Keratinocyte (primary cell): ENCODE measurements at regions not wholly inside any gene's neighbourhood (a gene's known extent, or its start where the extent isn't known, plus 50 kb on each side); places are given as distances from the start of the nearest gene placed in this dataset.

Source experiments
- DNase-seq: peaks from one replicate; pipeline ENCODE4 v3.0.0-alpha.2; 2011; ENCODE audit warnings: low read depth, missing footprints, low spot score
- FAIRE-seq: peaks from 2 replicates; lab custom pipeline; 2011; peaks lifted over from hg19 to GRCh38; lab: Jason Lieb, UNC
- H2AFZ ChIP-seq: 2 replicates; pipeline ENCODE4 v1.6.0; 2012; ENCODE audit warnings: low read length, control low read depth, inconsistent platforms; ENCODE audit not compliant: control insufficient read depth
- H3K27ac ChIP-seq: 2 replicates; pipeline ENCODE4 v1.5.1; 2011; ENCODE audit warnings: low read length; ENCODE audit not compliant: control insufficient read depth, insufficient read depth
- H3K27me3 ChIP-seq: 3 replicates; pipeline ENCODE4 v1.6.0; 2011; ENCODE audit warnings: low read length; ENCODE audit not compliant: control insufficient read depth, insufficient read depth; ENCODE audit errors: extremely low read depth
- H3K36me3 ChIP-seq, 2 experiments: 2 replicates in 1 of 2; 3 replicates in 1 of 2; pipeline ENCODE4 v1.5.1; 2011; ENCODE audit warnings: low read length in 2 of 2, mild to moderate bottlenecking in 1 of 2; ENCODE audit not compliant: control insufficient read depth in 2 of 2, insufficient read depth in 2 of 2; ENCODE audit errors: extremely low read depth in 1 of 2
- H3K4me1 ChIP-seq: 3 replicates; pipeline ENCODE4 v1.5.1; 2011; ENCODE audit warnings: low read length; ENCODE audit not compliant: control insufficient read depth, insufficient read depth; ENCODE audit errors: extremely low read depth
- H3K4me2 ChIP-seq: 3 replicates; pipeline ENCODE4 v1.6.0; 2011; ENCODE audit warnings: low read depth, low read length; ENCODE audit not compliant: control insufficient read depth, insufficient read depth; ENCODE audit errors: extremely low read depth
- H3K4me3 ChIP-seq, 3 experiments: fragments of 200-600 bp in 1 of 3; sonication (generic) in 1 of 3; 2 replicates in 2 of 3; 3 replicates in 1 of 3; pipeline ENCODE4 v1.5.1; 2011 to 2016; ENCODE audit warnings: low read length in 3 of 3, mild to moderate bottlenecking in 3 of 3, control low read depth in 2 of 3, inconsistent platforms in 1 of 3, low read depth in 1 of 3, mixed read lengths in 1 of 3, mixed run types in 1 of 3, moderate library complexity in 1 of 3; ENCODE audit not compliant: control insufficient read depth in 2 of 3, insufficient read depth in 2 of 3; ENCODE audit errors: extremely low read depth in 1 of 3
- H3K79me2 ChIP-seq: 2 replicates; pipeline ENCODE4 v1.6.0; 2012; ENCODE audit warnings: low read length; ENCODE audit not compliant: control insufficient read depth, insufficient read depth
- H3K9ac ChIP-seq: 3 replicates; pipeline ENCODE4 v1.6.0; 2011; ENCODE audit warnings: low read length; ENCODE audit not compliant: control insufficient read depth, insufficient read depth; ENCODE audit errors: extremely low read depth
- H3K9me1 ChIP-seq: 3 replicates; pipeline ENCODE4 v1.6.0; 2011; ENCODE audit warnings: low read length; ENCODE audit not compliant: control insufficient read depth, insufficient read depth; ENCODE audit errors: extremely low read depth
- H3K9me3 ChIP-seq: 2 replicates; pipeline ENCODE4 v1.5.1; 2012; ENCODE audit warnings: low read depth, low read length; ENCODE audit not compliant: control insufficient read depth
- H4K20me1 ChIP-seq: 3 replicates; pipeline ENCODE4 v1.6.0; 2011; ENCODE audit warnings: low read length; ENCODE audit not compliant: control insufficient read depth, insufficient read depth; ENCODE audit errors: extremely low read depth
- EZH2 ChIP-seq: IDR thresholded peaks from one replicate; pipeline ENCODE4 v1.6.1; 2012; ENCODE audit warnings: inconsistent platforms, mild to moderate bottlenecking, low read length, moderate library complexity
- dilution Hi-C: fragments of 300-500 bp; cut with MboI; formaldehyde crosslinking; loops from one replicate; pipeline ENCODE4 v1.7.0; 2020; ENCODE audit warnings: low sequenced_read_pairs; ENCODE audit not compliant: extremely low pct_ligation_motif_present
- TF ChIP-seq, protein P1 (sequence below), 3 experiments: IDR thresholded peaks in 1 of 3; conservative IDR thresholded peaks in 1 of 3; optimal IDR thresholded peaks in 1 of 3; 2 replicates in 2 of 3; 3 replicates in 1 of 3; pipeline versions ENCODE3 to v1.5.1; 2011; ENCODE audit warnings: low read length in 3 of 3, mild to moderate bottlenecking in 3 of 3, moderate library complexity in 2 of 3, control low read depth in 1 of 3, inconsistent platforms in 1 of 3; ENCODE audit not compliant: insufficient read depth in 2 of 3; ENCODE audit errors: extremely low read depth in 1 of 3

GRCh38 chr5:3351581-3352442 lies 243.8 kb upstream of the IRX1 start:
- TF ChIP-seq, protein P1, sequence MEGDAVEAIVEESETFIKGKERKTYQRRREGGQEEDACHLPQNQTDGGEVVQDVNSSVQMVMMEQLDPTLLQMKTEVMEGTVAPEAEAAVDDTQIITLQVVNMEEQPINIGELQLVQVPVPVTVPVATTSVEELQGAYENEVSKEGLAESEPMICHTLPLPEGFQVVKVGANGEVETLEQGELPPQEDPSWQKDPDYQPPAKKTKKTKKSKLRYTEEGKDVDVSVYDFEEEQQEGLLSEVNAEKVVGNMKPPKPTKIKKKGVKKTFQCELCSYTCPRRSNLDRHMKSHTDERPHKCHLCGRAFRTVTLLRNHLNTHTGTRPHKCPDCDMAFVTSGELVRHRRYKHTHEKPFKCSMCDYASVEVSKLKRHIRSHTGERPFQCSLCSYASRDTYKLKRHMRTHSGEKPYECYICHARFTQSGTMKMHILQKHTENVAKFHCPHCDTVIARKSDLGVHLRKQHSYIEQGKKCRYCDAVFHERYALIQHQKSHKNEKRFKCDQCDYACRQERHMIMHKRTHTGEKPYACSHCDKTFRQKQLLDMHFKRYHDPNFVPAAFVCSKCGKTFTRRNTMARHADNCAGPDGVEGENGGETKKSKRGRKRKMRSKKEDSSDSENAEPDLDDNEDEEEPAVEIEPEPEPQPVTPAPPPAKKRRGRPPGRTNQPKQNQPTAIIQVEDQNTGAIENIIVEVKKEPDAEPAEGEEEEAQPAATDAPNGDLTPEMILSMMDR (optimal IDR thresholded peaks at IDR 0.05 in 1 of 3, IDR thresholded peaks at IDR 0.05 in 1 of 3, conservative IDR thresholded peaks at IDR 0.05 in 1 of 3; ENCODE audit: extremely low read depth in 1 of 3, insufficient read depth in 2 of 3, low read length in 3 of 3) = no peak
- TF ChIP-seq EZH2 = no peak
- Histone ChIP-seq H3K9ac (no peak overlapping the region), H4K20me1 (no peaks in the 10 kb centered on the region), H3K9me3 (no peaks in the 10 kb centered on the region), H3K36me3 (no peaks in the 10 kb centered on the region), H3K4me2 (no peak overlapping the region), H3K4me3 (no peak overlapping the region), H3K9me1 (no peaks in the 10 kb centered on the region), H3K27ac (no peak overlapping the region), H3K4me1 (no peaks in the 10 kb centered on the region), H3K27me3 (no peaks in the 10 kb centered on the region), H2AFZ (no peak overlapping the region), H3K79me2 (no peaks in the 10 kb centered on the region)
- FAIRE-seq (no peak), DNase-seq (no peak)
- dilution Hi-C loops = no loop called here

DNA sequence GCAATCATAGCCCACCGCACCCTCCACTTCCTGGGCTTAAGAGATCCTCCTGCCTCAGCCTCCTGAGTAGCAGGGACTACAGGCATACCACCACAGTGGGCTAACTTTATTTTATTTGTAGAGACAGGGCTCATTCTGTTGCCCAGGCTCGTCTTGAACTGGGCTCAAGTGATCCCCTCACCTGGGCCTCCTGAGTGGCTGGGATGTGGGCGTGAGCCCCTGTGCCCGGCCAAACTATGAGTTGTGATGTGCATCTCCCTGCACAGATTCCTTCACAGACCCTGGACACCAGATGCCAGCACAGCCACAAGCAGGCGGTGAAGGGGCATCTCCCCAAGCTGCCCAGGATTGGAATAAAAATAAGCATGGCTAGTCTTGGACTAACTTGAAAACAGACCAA lies 244.9 kb upstream of the IRX1 start:
- Histone ChIP-seq H3K36me3 (no peaks in the 10 kb centered on the region), H3K9me1 (no peaks in the 10 kb centered on the region), H2AFZ (no peak overlapping the region), H3K4me3 (no peak overlapping the region), H3K27ac (no peak overlapping the region), H3K9me3 (no peaks in the 10 kb centered on the region), H4K20me1 (no peaks in the 10 kb centered on the region), H3K4me2 (no peak overlapping the region), H3K4me1 (no peaks in the 10 kb centered on the region), H3K9ac (no peak overlapping the region), H3K79me2 (no peaks in the 10 kb centered on the region), H3K27me3 (no peaks in the 10 kb centered on the region)
- DNase-seq (no peak), FAIRE-seq (no peak)
- dilution Hi-C loops = no loop called here
- TF ChIP-seq, protein P1 (optimal IDR thresholded peaks at IDR 0.05 in 1 of 3, IDR thresholded peaks at IDR 0.05 in 1 of 3, conservative IDR thresholded peaks at IDR 0.05 in 1 of 3; ENCODE audit: extremely low read depth in 1 of 3, insufficient read depth in 2 of 3, low read length in 3 of 3) = no peak
- no peak for TF ChIP-seq EZH2
